Activated naive CD4-positive, alpha-beta T cell treated with anti-CD3 and anti-CD28 coated beads, Interleukin-2, amount 50 U/mL, for 72 hours (primary cell): ENCODE measurements at regions not wholly inside any gene's neighbourhood (a gene's known extent, or its start where the extent isn't known, plus 50 kb on each side); places are given as distances from the start of the nearest gene placed in this dataset.
"Not testable (repeated sequence)": the region's sequence is repeated elsewhere in the genome, so short reads cannot be mapped to it uniquely, and the experiment has no call there.

ENCODE experiments used
- ATAC-seq, 2 donors: fragments of 150-1000 bp; cut with Tn5 transposase; 2 replicates each; pipeline ENCODE4 v1.10.0; 2021; ENCODE audit warnings: mild to moderate bottlenecking in 2 of 2, moderate library complexity in 2 of 2
- DNase-seq, 2 donors: peaks; one replicate each; pipeline ENCODE4 v3.0.0; 2021 to 2022; ENCODE audit warnings: low spot score in 2 of 2
- H3K27ac Mint-ChIP-seq, 2 donors: one replicate each; pipeline ENCODE4 v1.8.0; 2022; ENCODE audit warnings: mild to moderate bottlenecking in 2 of 2, mixed read lengths in 2 of 2
- H3K36me3 Mint-ChIP-seq, 2 donors: one replicate each; pipeline ENCODE4 v1.8.0; 2022; ENCODE audit warnings: mixed read lengths in 2 of 2
- H3K9me3 Mint-ChIP-seq, 2 donors: one replicate each; pipeline ENCODE4 v1.8.0; 2022; ENCODE audit warnings: mixed read lengths in 2 of 2

GRCh38 chr13:54196684-54197083 lies 1168.1 kb downstream of the OLFM4 start:
- no peak overlapping the region for H3K27ac Mint-ChIP-seq
- H3K36me3 Mint-ChIP-seq, result peaks cover 0 to 4% of the 10 kb centered on the region in 2 donors
- H3K9me3 Mint-ChIP-seq, result peaks cover 14 to 18% of the 10 kb centered on the region in 2 donors
- ATAC-seq, result no peak
- DNase-seq, result no peak

- peaks cover 12 to 23% of the 10 kb centered on the region in 2 donors for H3K9me3 Mint-ChIP-seq
- H3K36me3 Mint-ChIP-seq, result no peaks in the 10 kb centered on the region
- ATAC-seq, result no peak
- DNase-seq, result no peak
- no peak overlapping the region for H3K27ac Mint-ChIP-seq
Observed at GRCh38 chr13:54198911-54199310, 1170.3 kb downstream of the OLFM4 start.

GRCh38 chr13:54206626-54207025 lies 1178.0 kb downstream of the OLFM4 start:
- H3K27ac Mint-ChIP-seq, result no peak overlapping the region
- ATAC-seq (no peak), DNase-seq (no peak)
- peaks cover 12 to 22% of the 10 kb centered on the region in 2 donors for H3K9me3 Mint-ChIP-seq
- H3K36me3 Mint-ChIP-seq, result no peaks in the 10 kb centered on the region

- DNase-seq, result no peak
- no peak overlapping the region for H3K27ac Mint-ChIP-seq
- H3K9me3 Mint-ChIP-seq, result peaks cover 10 to 15% of the 10 kb centered on the region in 2 donors
- ATAC-seq, result no peak
- no peaks in the 10 kb centered on the region for H3K36me3 Mint-ChIP-seq
Observed at GRCh38 chr13:54210397-54211049, 1181.9 kb downstream of the OLFM4 start.

GRCh38 chr13:54216221-54216620 lies 1187.6 kb downstream of the OLFM4 start:
- ATAC-seq, result no peak
- no peak overlapping the region for H3K27ac Mint-ChIP-seq
- peaks cover 27 to 31% of the 10 kb centered on the region in 2 donors for H3K9me3 Mint-ChIP-seq
- peaks cover 11 to 20% of the 10 kb centered on the region in 2 donors for H3K36me3 Mint-ChIP-seq
- DNase-seq, result no peak

- H3K27ac Mint-ChIP-seq, result no peak overlapping the region
- H3K36me3 Mint-ChIP-seq, result peaks cover 0 to 8% of the 10 kb centered on the region in 2 donors
- no peak for ATAC-seq
- peaks cover 7 to 18% of the 10 kb centered on the region in 2 donors for H3K9me3 Mint-ChIP-seq
- no peak for DNase-seq
Observed at GRCh38 chr13:54226876-54227275, 1198.3 kb downstream of the OLFM4 start.

- no peak for ATAC-seq
- no peaks in the 10 kb centered on the region for H3K36me3 Mint-ChIP-seq
Observed at GRCh38 chr13:54232700-54233099, 1204.1 kb downstream of the OLFM4 start.

GRCh38 chr13:54234607-54235006 lies 1206.0 kb downstream of the OLFM4 start:
- Mint-ChIP-seq H3K9me3 (peaks cover 6 to 9% of the 10 kb centered on the region in 2 donors), H3K27ac (no peak overlapping the region), H3K36me3 (no peaks in the 10 kb centered on the region)
- no peak for ATAC-seq
- DNase-seq, result no peak

More at GRCh38 chr13:54232700-54233099, 1204.1 kb downstream of the OLFM4 start:
- peaks cover 4 to 6% of the 10 kb centered on the region in 2 donors for H3K9me3 Mint-ChIP-seq
- no peak for DNase-seq
- no peak overlapping the region for H3K27ac Mint-ChIP-seq

- peaks cover 13 to 15% of the 10 kb centered on the region in 2 donors for H3K9me3 Mint-ChIP-seq
- DNase-seq, result no peak
- no peaks in the 10 kb centered on the region for H3K36me3 Mint-ChIP-seq
- ATAC-seq, result no peak
- no peak overlapping the region for H3K27ac Mint-ChIP-seq
Observed at GRCh38 chr13:54241719-54242118, 1213.1 kb downstream of the OLFM4 start.

GRCh38 chr13:54248306-54248705 lies 1219.7 kb downstream of the OLFM4 start:
- ATAC-seq, result no peak
- peaks cover 0 to 9% of the 10 kb centered on the region in 2 donors for H3K36me3 Mint-ChIP-seq
- no peak overlapping the region for H3K27ac Mint-ChIP-seq
- DNase-seq, result no peak
- H3K9me3 Mint-ChIP-seq, result peaks cover 11 to 18% of the 10 kb centered on the region in 2 donors

GRCh38 chr13:54261856-54262255 lies 1233.2 kb downstream of the OLFM4 start:
- Mint-ChIP-seq H3K9me3 (peaks cover 15 to 16% of the 10 kb centered on the region in 2 donors), H3K27ac (no peak overlapping the region), H3K36me3 (no peaks in the 10 kb centered on the region)
- DNase-seq, result no peak
- no peak for ATAC-seq

- peaks cover 6 to 8% of the 10 kb centered on the region in 2 donors for H3K36me3 Mint-ChIP-seq
- ATAC-seq (no peak), DNase-seq (no peak)
- peaks cover 10 to 18% of the 10 kb centered on the region in 2 donors for H3K9me3 Mint-ChIP-seq
- H3K27ac Mint-ChIP-seq, result no peak overlapping the region
Observed at GRCh38 chr13:54263868-54264267, 1235.3 kb downstream of the OLFM4 start.

- not testable (repeated sequence) for DNase-seq, ATAC-seq, H3K27ac Mint-ChIP-seq
- peaks cover 16 to 21% of the 10 kb centered on the region in 2 donors for H3K36me3 Mint-ChIP-seq
- H3K9me3 Mint-ChIP-seq, result peaks cover 22 to 26% of the 10 kb centered on the region in 2 donors
Observed at GRCh38 chr13:54267253-54267668, 1238.6 kb downstream of the OLFM4 start.

- H3K27ac Mint-ChIP-seq, ATAC-seq, DNase-seq: not testable (repeated sequence)
- peaks cover 19 to 26% of the 10 kb centered on the region in 2 donors for H3K9me3 Mint-ChIP-seq
- H3K36me3 Mint-ChIP-seq, result peaks cover 16 to 21% of the 10 kb centered on the region in 2 donors
Observed at GRCh38 chr13:54268013-54268695, 1239.5 kb downstream of the OLFM4 start.

GRCh38 chr13:54287062-54287764 lies 1258.6 kb downstream of the OLFM4 start:
- ATAC-seq (no peak), DNase-seq (no peak)
- Mint-ChIP-seq H3K27ac (no peak overlapping the region), H3K36me3 (peaks cover 0 to 9% of the 10 kb centered on the region in 2 donors), H3K9me3 (peaks cover 15 to 25% of the 10 kb centered on the region in 2 donors)

GRCh38 chr13:54301085-54301484 lies 1272.5 kb downstream of the OLFM4 start:
- H3K36me3 Mint-ChIP-seq, result peaks cover 0 to 8% of the 10 kb centered on the region in 2 donors
- ATAC-seq, result no peak
- no peak for DNase-seq
- H3K27ac Mint-ChIP-seq, result no peak overlapping the region
- peaks cover 34 to 39% of the 10 kb centered on the region in 2 donors for H3K9me3 Mint-ChIP-seq

- Mint-ChIP-seq H3K9me3 (peaks cover 30 to 41% of the 10 kb centered on the region in 2 donors), H3K27ac (no peak overlapping the region), H3K36me3 (no peaks in the 10 kb centered on the region)
- ATAC-seq (no peak), DNase-seq (no peak)
Observed at GRCh38 chr13:54305377-54305776, 1276.8 kb downstream of the OLFM4 start.
